ENCODE measurements at regions not wholly inside any gene's neighbourhood (a gene's known extent, or its start where the extent isn't known, plus 50 kb on each side); places are given as distances from the start of the nearest gene placed in this dataset.

DNA sequence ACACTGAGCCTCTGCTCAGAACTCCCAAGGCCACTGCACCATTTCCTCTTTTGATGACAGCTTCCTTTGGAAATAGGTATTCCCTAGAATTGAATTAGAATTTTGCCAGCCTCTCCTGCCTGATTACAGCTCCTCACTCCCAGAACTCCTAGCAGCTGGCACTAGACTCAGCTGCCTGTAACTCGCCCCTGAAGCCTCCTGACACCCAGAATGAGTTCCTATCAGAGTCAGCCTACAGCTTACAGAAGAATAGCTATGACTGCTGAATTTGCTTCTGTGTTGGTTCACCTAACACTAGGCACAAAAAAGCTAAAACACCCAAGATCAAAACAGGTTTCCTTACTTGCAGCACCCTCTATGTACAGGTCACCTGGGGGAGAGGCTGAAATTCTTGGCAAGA is 108.2 kb upstream of the PTPRM start (continued):
- TF ChIP-seq ZNF425 (CRISPR knock-in tag; conservative IDR thresholded peaks at IDR 0.05): no peak
- TF ChIP-seq, protein P1, sequence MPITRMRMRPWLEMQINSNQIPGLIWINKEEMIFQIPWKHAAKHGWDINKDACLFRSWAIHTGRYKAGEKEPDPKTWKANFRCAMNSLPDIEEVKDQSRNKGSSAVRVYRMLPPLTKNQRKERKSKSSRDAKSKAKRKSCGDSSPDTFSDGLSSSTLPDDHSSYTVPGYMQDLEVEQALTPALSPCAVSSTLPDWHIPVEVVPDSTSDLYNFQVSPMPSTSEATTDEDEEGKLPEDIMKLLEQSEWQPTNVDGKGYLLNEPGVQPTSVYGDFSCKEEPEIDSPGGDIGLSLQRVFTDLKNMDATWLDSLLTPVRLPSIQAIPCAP (CRISPR knock-in tag; IDR thresholded peaks at IDR 0.05): no peak
- no peak for TF ChIP-seq MYBL2 (CRISPR knock-in tag; IDR thresholded peaks at IDR 0.05)
- no peak for TF ChIP-seq E2F1 (CRISPR knock-in tag; IDR thresholded peaks at IDR 0.05)

DNA sequence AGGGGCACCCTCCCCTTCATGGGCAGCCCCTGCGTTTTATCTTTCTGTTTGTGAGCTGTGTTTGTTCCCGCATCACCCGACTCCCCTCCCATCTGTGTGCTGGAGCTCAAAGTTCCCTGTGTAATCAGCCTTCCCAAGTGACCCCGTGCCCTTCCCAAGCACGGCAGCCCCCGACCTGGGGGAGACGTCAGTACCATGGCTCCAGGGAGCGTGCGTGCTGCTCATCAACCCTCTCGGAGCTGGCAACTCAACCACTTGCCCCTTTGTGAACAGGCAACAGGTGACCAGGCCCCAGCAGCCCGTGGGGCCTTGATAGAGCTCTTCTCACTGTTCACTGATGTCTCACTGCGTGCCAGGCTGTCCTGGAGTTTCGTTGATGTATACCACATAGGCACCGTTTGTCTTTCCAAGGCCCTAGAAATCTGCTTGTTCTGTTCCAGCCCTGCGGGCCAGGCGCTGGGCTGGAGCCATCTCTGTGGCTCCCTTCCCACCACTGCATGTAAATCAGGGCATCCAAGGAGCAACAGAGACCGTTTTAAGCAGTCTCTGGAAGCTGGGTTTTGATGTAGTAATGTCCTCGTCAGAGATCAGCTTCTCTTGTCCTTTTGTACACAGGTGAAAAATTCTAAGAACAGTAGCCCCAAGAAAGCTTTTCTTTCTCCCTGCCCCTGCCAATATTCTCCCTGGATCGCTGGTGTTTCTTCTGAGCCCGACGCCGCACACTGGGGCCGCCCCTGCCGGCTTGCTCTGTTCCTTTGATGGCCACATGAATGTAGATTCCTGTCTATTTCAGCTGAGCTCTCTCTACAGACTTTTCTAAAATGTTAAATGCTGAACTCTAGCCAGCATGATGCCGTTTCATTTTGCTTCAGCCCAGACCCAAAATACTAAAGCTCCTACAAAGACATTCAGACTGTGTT is 107.0 kb upstream of the PTPRM start:
- TF ChIP-seq ARID4B (CRISPR knock-in tag; IDR thresholded peaks at IDR 0.05; ENCODE audit: borderline replicate concordance): no peak
- no peak for TF ChIP-seq NR3C1 (CRISPR knock-in tag; conservative IDR thresholded peaks at IDR 0.05; ENCODE audit: low read depth)
- TF ChIP-seq HMGA2 (CRISPR knock-in tag; IDR thresholded peaks at IDR 0.05): no peak
- no peak for TF ChIP-seq TCF7 (CRISPR knock-in tag; IDR thresholded peaks at IDR 0.05; ENCODE audit: low read depth)
- no peak for TF ChIP-seq FOXK1 (CRISPR knock-in tag; IDR thresholded peaks at IDR 0.05)
- TF ChIP-seq PRDM15 (CRISPR knock-in tag; IDR thresholded peaks at IDR 0.05): no peak
- TF ChIP-seq ETV6 (CRISPR knock-in tag; IDR thresholded peaks at IDR 0.05): no peak
- no peak for TF ChIP-seq NR1H2 (CRISPR knock-in tag; IDR thresholded peaks at IDR 0.05)
- no peak for TF ChIP-seq NFYB (CRISPR knock-in tag; conservative IDR thresholded peaks at IDR 0.05; ENCODE audit: low read depth)
- TF ChIP-seq, protein P2, sequence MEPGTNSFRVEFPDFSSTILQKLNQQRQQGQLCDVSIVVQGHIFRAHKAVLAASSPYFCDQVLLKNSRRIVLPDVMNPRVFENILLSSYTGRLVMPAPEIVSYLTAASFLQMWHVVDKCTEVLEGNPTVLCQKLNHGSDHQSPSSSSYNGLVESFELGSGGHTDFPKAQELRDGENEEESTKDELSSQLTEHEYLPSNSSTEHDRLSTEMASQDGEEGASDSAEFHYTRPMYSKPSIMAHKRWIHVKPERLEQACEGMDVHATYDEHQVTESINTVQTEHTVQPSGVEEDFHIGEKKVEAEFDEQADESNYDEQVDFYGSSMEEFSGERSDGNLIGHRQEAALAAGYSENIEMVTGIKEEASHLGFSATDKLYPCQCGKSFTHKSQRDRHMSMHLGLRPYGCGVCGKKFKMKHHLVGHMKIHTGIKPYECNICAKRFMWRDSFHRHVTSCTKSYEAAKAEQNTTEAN (CRISPR knock-in tag; IDR thresholded peaks at IDR 0.05): no peak
- no peak for TF ChIP-seq EMX1 (CRISPR knock-in tag; IDR thresholded peaks at IDR 0.05)
- ChIA-PET CTCF (interaction anchor here (1.2 to 2.3 kb wide), 4 partner anchors 8 to 239 kb away, joined by 3 to 10 read pairs (median 7); partner anchors contain the start of gene PTPRM), POLR2A (interaction anchor here (0.9 kb wide), 1 partner anchor 187 kb away, joined by 3 read pairs; no protein-coding TSS in a partner anchor)
- Mint-ChIP-seq H3K9me3 (no peaks in the 10 kb centered on the region), H3K4me3 (no peak overlapping the region), H3K4me1 (peaks cover 14% of the 10 kb centered on the region), H3K27ac (no peak overlapping the region), H3K27me3 (ENCODE audit: low read depth) (no peaks in the 10 kb centered on the region), H3K36me3 (no peaks in the 10 kb centered on the region)
- ATAC-seq (peak; percentile 50), DNase-seq (ENCODE audit: low spot score) (no peak)
